ENCODE measurements at regions not wholly inside any gene's neighbourhood (a gene's known extent, or its start where the extent isn't known, plus 50 kb on each side); places are given as distances from the start of the nearest gene placed in this dataset.

DNA sequence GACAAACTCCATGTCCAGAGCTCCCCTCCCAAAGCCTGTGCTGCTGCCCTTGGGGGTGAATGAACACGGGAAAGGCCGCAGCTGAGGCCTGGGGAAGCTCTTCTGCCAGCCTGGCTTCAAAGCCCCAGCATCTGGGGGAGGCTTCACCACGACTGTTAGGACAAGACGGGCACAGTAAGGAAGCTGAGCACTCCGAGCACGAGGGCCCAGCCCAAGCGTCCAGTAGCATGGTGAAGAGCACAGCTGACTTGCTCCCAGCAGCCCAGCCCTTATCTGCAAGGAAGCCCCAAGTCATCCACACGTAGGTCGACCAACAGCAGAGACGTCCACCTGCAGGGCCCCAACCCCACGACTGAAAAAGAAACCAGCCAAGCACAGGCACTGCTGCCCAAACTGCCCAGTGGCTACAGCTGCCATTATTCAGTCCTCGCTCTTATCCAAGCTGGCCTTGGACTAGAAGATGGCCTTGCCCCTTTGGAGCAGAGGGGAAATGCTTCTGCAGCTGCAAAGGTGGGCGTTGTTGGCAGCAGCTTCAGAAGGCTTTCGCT is 62.5 kb downstream of the SHANK2 start:
- DNase-seq (ENCODE audit: low read depth), result no peak
- TF ChIP-seq, protein P1, sequence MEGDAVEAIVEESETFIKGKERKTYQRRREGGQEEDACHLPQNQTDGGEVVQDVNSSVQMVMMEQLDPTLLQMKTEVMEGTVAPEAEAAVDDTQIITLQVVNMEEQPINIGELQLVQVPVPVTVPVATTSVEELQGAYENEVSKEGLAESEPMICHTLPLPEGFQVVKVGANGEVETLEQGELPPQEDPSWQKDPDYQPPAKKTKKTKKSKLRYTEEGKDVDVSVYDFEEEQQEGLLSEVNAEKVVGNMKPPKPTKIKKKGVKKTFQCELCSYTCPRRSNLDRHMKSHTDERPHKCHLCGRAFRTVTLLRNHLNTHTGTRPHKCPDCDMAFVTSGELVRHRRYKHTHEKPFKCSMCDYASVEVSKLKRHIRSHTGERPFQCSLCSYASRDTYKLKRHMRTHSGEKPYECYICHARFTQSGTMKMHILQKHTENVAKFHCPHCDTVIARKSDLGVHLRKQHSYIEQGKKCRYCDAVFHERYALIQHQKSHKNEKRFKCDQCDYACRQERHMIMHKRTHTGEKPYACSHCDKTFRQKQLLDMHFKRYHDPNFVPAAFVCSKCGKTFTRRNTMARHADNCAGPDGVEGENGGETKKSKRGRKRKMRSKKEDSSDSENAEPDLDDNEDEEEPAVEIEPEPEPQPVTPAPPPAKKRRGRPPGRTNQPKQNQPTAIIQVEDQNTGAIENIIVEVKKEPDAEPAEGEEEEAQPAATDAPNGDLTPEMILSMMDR (conservative IDR thresholded peaks at IDR 0.05; ENCODE audit: low read length), result no peak
- no peak overlapping the region for H3K4me3 ChIP-seq (ENCODE audit: low read length)

DNA sequence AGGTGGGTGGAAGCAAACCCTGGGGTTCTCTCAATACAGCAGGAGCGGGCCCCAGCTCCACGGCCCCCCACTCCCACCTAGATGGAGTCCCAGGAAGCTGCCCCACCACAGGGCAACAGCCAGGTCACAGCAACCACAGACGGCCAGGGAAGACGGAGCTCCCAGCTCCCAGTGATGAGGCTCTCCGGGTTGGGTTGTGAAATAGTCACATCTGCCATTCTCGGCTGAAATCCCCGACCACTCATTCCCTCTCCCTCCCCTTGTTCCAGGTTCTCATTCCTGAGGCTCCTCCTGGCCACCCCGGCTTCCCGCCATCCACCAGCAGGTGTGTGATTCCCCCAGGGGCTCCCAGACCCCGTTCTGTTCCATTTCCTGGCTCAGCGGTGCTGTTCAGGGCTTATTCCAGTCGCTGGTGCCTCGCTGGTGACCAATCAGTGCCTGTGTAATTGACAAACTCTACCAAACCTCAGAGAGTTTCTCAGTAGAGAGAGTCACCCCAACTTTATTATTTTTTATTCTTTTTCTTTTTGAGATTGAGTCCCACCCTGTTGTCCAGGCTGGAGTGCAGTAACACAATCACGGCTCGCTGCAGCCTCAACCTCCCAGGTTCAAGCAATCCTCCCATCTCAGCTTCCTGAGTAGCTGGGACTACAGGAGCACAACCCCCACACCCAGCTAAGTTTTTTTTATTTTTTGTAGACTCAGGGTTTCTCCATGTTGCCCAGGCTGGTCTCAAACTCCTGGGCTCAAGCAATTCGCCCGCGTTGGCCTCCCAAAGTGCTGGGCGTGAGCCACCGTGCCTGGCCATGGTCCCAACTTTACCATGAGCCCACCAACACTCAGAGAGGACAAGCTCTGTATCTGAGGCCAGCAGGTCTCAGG is 63.2 kb downstream of the SHANK2 start:
- TF ChIP-seq, protein P1 (conservative IDR thresholded peaks at IDR 0.05; ENCODE audit: low read length), result no peak
- no peak overlapping the region for H3K4me3 ChIP-seq (ENCODE audit: low read length)
- no peak for DNase-seq (ENCODE audit: low read depth)

DNA sequence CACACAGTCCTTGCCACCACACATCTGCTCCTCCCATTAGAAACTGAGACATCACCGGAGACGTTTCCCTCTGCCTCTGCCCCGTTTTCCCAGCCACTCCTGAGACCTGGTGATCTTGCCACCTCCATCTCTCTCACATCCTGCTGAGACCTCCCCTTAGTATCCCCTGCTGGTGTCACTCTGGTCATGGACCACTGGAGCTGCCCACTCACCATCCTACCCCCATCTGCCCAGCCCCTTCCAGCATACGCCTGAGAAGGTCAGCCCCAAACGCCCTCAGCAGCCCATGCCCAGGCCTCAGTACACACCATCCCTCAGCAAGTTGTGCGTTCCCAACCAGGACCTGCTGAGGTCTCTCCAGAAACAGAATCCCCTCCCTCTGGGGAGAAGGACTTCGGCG is 64.3 kb downstream of the SHANK2 start:
- H3K4me3 ChIP-seq (ENCODE audit: low read length), result no peak overlapping the region
- TF ChIP-seq, protein P1 (conservative IDR thresholded peaks at IDR 0.05; ENCODE audit: low read length), result no peak
- no peak for DNase-seq (ENCODE audit: low read depth)

DNA sequence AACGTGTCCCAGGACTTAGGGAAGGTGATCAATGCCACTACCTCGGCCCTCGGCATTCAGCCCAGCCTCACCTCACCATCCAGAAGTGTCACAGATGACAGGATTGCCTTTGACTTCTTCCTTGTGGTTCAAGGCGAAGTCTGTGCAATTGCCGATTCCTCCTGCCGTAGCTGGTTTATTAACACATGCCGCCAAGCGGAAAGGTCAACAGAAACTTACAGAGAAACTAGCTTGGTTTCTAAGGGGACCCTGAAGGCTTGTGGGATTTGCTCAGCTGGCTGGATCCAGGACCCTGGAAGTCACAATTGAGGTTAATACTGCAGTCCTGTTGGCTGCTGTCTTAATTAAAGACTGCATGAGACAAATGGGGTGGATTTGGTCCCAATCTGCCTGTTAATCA is 65.6 kb downstream of the SHANK2 start:
- TF ChIP-seq, protein P1 (conservative IDR thresholded peaks at IDR 0.05; ENCODE audit: low read length), result no peak
- H3K4me3 ChIP-seq (ENCODE audit: low read length), result no peak overlapping the region
- DNase-seq (ENCODE audit: low read depth), result no peak

DNA sequence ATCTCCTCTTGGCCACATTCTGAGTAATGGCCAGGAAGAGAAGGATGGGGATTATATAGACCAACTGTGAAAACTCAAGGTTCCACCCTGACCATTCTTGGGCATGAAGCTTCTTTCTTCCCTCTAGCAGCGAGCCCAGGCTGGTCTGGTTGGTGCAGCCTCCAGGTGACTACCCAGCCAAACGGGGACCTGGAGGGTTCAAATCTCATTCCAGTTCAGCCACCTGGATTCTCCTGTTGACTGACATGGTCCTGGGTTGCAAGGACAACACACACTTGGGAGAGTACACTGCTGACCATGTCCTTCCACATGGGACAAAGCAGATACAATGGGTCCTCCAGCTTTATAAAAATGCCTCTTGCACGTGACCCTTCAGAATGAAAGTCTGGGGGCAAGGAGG is 67.0 kb downstream of the SHANK2 start:
- DNase-seq (ENCODE audit: low read depth), result no peak
- TF ChIP-seq, protein P1 (conservative IDR thresholded peaks at IDR 0.05; ENCODE audit: low read length), result no peak
- H3K4me3 ChIP-seq (ENCODE audit: low read length), result no peak overlapping the region

DNA sequence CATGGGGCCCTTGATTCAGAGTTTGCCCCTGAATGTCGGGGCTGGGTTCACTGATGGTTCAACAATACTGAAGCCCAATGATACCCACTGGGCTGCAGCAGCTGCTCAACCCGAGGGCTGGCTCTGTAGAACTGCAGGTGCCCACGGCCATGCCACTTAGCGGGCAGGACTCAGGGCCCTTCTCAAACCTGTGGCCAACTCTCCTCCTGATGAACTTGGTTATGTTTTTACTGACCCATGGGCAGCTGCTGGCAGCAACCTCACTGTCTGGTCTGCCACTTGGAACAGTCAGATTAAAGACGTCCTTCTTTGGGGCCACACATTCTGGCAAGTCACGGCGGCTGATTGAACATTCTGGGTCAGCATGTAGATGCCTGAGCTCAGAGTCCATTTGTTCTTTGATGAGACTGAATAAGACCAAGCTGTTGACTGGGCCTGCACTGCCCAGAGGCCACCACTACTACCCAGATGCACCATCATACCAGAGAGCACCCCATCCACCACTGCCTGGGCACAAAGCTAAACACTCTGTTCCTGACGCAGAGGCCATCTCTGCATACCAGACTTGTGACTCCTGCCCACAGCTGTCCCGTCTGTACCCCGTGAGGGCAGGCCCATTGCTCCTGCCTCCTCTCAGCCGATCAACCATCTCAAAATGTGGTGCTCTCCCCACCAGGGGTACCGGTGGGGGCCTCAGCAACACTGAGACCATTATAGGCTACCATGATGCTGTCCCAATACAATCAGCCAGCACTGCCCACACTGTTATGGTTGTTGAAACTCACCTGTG is 67.8 kb downstream of the SHANK2 start:
- no peak for DNase-seq (ENCODE audit: low read depth)
- no peak overlapping the region for H3K4me3 ChIP-seq (ENCODE audit: low read length)
- TF ChIP-seq, protein P1 (conservative IDR thresholded peaks at IDR 0.05; ENCODE audit: low read length), result no peak

Measured in AG10803 (cell line).